Hematopoietic multipotent progenitor cell treated with erythropoietin and hydrocortisone succinate and interleukin-3 and kit ligand, for 4 days (in vitro differentiated cells): ENCODE measurements at regions not wholly inside any gene's neighbourhood (a gene's known extent, or its start where the extent isn't known, plus 50 kb on each side); places are given as distances from the start of the nearest gene placed in this dataset.

Experiments used
- DNase-seq: peaks from one replicate; pipeline ENCODE4 v3.0.0-alpha.2; 2015

DNA sequence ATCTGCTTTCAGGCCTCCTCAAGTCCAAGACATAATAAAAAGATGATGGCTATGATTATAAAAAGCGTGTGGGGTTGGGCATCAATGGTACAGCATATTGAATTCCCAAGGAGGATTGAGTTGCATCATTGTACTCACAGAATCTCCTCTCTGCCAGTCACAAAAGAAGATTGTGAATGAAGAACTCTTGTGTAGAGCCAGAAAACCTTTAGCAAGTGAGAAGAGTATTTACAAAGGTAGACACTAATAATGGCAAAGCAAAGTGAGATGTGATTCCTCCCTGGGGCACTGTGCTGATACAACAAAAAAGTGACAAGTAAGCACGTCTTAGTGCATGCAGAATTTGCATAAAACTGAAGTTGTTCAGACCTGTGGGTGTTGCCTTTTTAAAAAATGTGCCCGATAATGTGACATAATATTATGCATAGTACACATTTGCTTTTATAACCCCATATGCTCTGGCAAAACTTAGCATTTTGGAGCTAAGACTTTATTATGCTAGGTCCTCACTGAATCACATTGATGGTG is 291.2 kb upstream of the TBC1D5 start:
- DNase-seq = no peak

- DNase-seq = no peak
Observed at GRCh38 chr3:18030371-18030870, 288.0 kb upstream of the TBC1D5 start.

- peak; percentile 70 for DNase-seq
Observed at GRCh38 chr3:18027161-18027939, 284.9 kb upstream of the TBC1D5 start.

DNA sequence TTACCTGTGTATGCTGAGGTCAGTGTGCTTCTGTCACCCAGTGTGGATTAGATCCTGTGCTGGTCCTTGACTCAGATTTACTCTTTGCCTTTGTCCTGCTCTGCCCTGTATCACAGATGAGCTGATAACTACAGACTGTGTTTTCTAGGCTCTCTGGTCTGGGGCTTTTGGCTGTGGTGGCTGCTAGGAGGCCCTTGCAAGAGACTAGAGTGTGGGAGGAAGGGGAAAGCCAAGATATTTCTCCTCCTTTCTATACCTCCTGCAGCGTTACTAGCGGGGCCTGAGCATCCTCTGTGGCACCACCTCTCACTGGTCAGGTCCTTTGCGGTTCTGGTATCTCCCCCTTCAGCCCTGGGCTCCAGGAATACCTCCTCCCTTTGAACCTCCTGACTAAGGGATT is 282.3 kb upstream of the TBC1D5 start:
- DNase-seq = no peak

DNA sequence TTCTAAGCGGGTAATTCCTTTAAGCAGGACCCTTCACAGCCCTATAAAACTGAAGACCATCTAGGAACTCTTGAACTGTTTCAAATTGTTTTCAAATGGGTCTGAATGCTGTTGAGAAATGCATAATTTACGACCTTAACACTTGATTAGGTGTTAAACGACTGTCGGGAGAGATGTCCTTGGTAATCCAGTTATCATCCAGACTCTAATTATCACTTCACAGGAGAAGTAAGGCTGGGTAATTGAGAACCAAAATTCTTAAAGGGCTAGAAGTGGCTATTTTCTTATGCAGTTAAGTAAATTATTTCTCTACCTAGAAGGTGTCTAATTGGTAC is 276.7 kb upstream of the TBC1D5 start:
- no peak for DNase-seq

DNA sequence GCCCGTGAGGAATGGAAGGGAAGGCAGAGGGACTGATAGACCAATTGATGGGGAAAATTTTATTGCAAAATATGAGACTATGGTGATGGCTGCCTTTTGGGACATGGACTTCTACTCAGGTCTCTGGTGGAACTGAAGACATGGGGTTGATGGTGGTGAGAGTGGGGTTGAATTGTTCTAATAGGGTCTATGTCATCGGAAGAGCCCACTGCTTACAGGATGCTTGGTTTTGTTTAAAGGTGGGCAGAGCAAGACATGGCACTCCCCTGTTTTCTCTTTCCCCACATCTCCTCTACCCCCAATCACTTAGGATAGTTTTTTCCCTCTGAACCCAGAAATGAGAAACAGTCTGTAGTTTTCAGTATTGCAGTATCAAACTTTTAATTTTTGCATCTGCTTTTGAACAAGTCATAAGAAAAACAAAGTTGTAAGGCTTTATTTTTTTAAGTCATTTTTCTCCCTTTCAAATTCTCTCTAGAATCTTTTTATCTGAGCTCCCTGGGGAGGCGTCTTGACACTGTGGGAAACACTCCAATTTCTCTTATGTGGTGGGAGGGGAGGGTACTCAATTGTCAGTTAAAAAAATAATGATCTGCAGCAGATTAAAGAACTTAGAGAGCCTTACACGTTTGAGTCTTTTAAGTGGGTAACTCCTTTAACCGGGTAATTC is 276.2 kb upstream of the TBC1D5 start:
- DNase-seq = no peak

- DNase-seq = no peak
Observed at GRCh38 chr3:18016366-18016765, 273.9 kb upstream of the TBC1D5 start.

DNA sequence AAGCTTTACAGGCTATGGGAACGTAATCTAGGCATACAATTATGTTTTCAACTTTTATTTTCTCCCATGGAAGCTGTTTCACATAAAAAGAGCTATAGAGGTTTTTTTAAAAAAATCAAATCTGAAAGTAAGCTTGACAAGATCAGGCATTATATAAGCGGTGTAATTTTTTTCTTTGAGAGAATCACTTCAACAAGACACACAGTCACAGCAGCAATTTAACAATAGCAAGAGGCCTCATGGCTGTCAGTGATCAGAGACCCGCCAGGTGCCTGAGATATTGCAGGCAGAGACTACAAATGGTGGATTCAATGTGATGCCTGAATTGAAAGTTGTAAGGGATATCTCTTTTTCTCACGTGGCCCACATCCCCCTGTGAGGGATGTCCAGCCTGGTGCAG is 270.5 kb upstream of the TBC1D5 start:
- no peak for DNase-seq

GRCh38 chr3:18012436-18012835 is 270.0 kb upstream of the TBC1D5 start:
- DNase-seq = peak; percentile 58

DNA sequence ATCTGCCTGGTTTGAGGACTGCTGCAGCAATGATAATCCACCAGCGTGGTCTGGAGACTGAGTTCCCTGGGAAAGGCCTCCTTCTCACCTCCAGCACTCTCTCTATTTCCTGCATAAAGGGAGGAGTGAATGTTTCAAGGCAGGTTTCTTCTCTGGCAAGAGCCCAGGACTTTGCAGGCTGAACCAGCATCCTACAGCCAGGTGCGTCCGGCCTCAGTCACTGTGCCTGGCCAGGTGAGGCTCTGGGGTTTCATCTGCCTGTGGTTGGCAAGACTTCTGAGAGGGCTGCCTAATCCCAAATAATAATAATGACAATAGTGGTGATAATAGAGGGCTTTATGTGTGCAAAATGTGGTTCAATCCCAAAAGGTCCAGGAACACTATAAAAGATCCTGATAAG is 269.0 kb upstream of the TBC1D5 start:
- no peak for DNase-seq

DNA sequence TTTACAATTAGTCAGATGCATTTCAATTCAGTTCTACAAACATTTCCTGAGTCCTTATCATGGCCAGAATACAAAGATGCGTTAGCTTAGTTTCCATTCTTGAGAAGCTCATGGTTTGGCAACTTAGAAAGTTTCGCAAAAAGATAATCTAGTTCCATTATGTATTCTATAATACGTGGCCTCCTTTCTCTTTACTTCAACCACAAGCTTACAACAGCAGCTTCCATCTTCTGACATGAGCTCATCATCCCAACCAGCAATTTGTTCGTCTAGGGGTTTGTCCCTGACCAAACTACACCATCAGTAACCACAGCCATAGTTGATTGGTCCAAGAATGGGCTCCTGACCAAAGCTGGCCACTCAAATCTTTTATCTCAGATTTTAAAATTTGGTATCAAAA is 267.6 kb upstream of the TBC1D5 start:
- peak; percentile 48 for DNase-seq

DNA sequence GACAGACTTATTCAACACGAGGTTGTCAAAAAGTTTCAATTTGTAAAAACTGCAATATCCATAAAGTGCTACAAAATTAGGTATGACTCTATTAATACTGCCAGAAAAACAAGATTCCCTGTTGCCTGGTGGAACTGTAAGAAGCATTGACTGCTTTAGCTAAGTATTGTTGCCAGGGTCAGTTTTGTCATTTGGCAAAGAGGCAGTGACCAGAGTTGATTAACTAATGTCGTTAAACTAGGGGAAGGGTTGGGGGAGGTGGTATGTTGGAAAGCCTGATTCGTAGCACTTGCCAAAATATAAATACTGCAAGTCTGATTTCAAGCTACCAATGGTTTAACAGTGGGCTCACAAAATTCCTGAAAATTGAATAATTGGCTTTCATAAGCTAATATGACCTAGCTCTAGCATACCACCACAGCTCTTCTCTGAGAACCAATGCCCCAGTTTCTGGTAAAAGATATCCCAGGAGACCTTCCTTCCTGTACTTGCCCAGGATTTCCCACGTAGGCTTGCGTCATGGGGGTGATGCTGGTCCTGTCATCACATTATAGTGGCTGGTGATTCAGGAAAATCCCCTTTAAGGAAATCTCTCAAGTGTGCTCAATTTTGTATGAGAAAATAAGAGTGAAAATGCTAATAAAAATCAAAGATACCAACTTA is 266.4 kb upstream of the TBC1D5 start:
- no peak for DNase-seq

- no peak for DNase-seq
Observed at GRCh38 chr3:18007980-18008379, 265.5 kb upstream of the TBC1D5 start.

DNA sequence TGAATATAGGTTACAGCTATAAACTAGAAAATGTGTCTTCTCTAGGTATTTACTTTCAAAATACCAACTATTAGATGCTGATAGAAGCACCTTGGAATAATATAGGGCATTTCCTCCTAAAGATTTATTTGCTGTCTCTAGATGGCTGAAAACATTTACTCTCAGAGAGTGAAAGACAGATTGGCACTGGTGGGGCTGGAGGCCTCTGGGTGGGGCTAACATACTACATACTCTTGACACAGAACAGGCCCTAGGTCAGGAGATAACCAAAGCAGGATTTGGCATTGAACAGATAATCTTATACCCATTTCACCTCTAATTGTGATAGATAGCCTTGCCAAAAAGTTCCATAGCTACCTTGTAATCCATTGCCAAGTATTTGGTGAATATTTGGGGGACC is 253.3 kb upstream of the TBC1D5 start:
- DNase-seq = peak; percentile 62

DNA sequence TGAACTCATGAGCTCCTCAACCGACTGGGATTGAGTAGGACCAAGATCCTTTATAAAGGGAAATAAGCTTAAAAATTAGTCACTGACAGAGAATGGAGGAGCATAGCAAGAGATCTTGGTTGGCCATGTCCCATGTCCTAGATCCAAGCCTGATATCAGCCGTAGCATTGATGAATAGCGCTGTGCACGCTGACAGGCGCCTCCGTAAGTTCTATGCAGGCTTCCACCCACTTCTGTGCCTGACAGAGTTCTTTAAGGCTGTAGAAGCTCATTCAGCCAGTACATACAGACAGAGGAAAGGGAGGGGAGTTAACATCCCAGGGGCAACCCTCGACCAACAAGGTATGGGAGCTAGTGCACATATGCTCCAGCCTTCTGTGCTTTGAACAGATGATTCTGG is 251.7 kb upstream of the TBC1D5 start:
- DNase-seq = no peak

DNA sequence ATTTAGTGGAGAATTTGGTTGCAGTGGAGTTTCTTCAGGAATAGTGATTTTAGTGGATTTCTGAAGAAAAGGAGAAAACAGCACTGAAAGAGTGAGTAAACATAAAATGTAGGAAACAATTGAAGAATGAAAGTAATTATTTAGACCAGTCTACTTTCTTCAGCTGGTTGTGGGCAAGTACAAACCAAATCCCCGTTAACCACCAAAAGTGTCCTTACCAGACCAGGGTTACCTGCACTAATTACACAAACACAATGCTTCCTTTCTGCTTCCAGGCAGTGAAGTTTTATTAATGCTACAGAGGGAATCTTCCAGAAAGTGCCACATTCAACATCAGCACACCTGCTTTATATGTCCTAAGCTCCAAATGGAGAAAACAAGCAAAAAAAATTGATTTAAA is 248.0 kb upstream of the TBC1D5 start:
- no peak for DNase-seq

DNA sequence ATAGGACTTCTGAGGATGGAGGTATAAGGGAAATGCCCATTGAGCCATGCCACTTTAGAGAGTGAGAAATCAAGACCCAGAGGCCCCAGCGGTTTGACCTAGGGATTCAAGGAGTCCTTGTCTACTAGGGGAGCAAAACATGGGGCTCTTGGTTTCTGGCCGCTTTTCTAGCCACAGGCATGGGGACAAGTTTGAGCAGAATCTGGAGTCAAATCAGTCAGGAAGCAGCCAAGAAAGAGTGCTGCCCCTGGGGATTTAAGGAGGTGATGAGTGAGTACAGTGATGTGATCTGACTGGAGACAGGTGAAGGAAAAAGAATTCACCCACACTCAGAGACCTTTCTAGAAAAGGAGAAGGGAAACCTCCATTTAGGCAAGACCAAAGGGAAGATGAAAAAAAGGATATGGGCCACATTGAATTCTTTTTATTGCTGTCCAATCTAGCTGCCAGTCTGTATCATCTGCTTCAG is 244.0 kb upstream of the TBC1D5 start:
- DNase-seq = no peak

DNA sequence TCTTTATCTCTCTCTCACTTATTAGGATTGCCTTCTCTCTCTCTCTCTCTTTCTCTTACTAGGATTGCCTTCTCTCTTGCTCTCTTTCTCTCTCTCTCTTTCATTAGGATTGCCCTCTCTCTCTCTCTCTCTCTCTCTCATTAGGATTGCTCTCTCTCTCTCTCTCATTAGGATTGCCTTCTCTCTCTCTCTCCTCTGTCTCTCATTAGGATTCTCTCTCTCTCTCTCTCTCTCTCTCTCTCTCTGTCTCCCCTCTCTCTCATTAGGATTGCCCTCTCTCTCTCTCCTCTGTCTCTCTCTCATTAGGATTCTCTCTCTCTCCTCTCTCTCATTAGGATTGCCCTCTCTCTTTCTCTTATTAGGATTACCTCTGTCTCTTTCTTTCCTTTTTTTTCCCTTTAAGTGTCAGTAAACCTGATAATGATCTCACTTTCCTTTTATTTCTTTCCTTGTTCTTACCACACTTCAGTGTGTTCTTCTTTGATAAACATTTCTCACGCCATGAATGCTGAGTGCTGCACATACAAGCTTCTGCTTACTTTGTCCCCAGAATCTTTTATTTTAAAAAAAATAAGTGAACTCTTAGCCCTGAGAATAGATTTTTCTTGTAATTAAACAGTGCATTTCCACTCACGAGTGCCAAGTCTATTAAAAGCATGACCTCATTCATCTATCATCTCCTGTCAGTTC is 243.4 kb upstream of the TBC1D5 start:
- peak; percentile 92 for DNase-seq

DNA sequence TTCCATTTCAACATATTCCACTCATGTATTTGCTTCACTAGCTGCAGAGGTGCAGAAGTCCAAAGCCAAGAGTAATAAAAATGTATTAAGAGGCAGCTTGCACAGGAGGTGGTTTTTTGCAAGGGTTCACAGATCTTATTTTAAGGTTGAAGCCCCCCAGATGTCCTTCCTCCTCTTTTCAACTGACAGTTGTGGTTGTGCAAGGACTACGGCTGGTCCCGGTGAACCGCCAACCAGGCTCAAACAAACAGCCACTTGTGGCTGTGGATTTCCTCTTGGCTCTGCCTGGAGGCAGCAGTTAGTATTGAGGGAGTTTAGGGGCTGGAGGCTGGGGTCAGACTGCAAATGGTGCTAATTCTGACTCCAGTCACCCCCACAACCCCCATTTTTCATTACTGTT is 240.7 kb upstream of the TBC1D5 start:
- peak; percentile 94 for DNase-seq

DNA sequence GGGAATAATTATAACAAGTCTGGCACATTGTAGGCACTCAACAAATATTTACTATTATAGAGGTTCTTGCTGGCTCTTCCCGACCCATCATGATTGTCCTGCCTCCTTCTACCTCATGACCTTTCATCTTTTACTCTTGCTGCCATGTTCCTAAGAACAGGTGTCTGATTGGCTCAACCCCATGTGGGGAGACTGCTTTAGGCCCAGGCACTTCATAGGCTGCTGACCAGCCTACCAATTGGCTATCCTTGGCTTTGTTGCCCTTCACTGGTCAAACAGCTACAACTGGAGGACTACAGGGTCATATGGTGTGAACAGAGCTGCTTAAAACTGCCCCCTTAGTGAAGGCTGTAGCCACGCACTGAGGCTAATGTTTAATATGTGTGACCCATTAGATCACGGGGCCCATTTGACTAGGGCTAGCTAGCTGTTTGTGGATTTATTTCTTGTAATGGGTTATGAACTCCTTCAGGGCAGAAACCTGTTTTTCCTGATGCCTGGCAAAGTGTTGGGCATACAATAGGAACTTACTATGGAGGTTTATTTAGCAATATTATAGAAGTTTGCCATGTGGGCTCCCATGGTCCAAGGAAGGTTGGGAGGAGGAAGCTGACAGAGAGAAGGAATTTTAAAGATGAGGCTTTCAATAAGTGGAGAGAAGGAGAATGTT is 239.9 kb upstream of the TBC1D5 start:
- DNase-seq = no peak

DNA sequence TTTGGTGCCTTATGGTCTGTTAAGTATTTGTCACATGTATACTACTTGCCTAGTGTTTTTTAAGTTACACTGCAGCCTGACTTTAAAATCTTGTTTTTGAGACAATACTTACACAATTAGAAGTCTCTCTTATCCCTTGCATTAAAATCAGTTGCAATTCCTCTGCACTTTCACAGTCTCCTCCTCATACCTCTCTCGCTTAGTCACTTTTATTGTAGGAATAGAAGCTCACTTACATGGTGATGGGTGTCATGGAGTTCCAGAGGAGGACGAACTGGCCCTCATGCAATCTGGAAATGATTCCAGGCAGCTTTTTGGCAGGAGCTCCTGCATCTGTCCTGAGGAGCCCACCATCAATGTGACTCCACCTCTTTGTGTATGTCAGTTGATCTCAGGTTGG is 238.4 kb upstream of the TBC1D5 start:
- no peak for DNase-seq

GRCh38 chr3:17979911-17980310 is 237.5 kb upstream of the TBC1D5 start:
- peak; percentile 73 for DNase-seq

GRCh38 chr3:17979252-17979651 is 236.8 kb upstream of the TBC1D5 start:
- peak; percentile 83 for DNase-seq
